ENCODE measurements at regions not wholly inside any gene's neighbourhood (a gene's known extent, or its start where the extent isn't known, plus 50 kb on each side); places are given as distances from the start of the nearest gene placed in this dataset.

DNA sequence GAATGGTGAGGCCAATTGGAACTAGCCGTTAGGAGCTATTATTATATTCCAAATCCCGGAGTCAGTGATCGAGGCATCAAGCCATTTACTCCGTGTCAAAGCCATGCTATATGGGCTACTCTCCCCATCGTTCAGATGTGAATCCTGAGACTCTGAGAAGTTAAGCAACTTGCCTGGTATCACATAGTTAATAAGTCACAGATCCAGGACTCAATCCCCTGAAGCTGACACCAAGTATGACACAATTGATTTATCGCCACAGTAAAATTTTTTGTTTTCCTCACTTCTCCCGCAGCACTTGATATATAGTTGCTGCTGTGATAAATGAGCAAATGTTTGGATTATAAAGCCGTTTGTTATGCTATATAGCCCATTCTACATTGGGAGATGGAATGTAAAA lies 50.8 kb upstream of the TSHZ2 start:
- POLR2A ChIA-PET = no interaction called here
- no peaks in the 10 kb centered on the region for H3K4me1 ChIP-seq (ENCODE audit: control insufficient read depth, insufficient read depth, low read length)
- no peak for ATAC-seq

DNA sequence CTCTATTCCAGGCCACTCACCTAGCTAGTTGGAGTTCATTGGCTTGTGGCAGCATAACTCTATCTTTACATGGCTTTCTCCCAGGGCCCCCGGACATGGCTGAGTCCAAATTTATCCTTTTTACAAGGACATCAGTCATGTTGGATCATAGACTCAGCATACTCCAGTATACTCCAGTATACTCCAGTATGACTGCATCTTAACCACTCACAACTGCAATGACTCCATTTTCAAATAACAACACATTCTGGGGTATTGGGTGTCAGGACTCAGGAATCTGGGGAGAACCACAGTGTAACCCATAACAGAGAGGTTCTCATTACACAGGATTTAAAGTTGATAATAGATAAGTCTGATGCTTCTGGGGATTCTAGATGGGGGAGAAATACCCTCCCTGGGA lies 53.8 kb upstream of the TSHZ2 start:
- intact Hi-C loops (cut with micrococcal nuclease; ENCODE audit: unreplicated experiment) = no loop called here
- CTCF ChIA-PET = no interaction called here
- no peak for ATAC-seq

More for the DNA sequence above, 50.8 kb upstream of the TSHZ2 start:
- Histone ChIP-seq H3K9me3 (ENCODE audit: control insufficient read depth, insufficient read depth, low read depth, low read length) (no peaks in the 10 kb centered on the region), H3K36me3 (ENCODE audit: control insufficient read depth, insufficient read depth, low read length) (no peaks in the 10 kb centered on the region), H3K27ac (ENCODE audit: low read length) (no peak overlapping the region), H3K4me3 (ENCODE audit: low read depth in 2 of 2, low read length in 2 of 2) (no peak overlapping the region), H3K27me3 (ENCODE audit: control insufficient read depth, insufficient read depth, low read length) (no peaks in the 10 kb centered on the region)
- no TSS peak for BruUV-seq (replicated peaks)
- intact Hi-C loops (cut with micrococcal nuclease; ENCODE audit: unreplicated experiment) = no loop called here
- no peak for TF ChIP-seq POLR2AphosphoS5 (IDR thresholded peaks at IDR 0.05; ENCODE audit: low read depth, low read length)
- TF ChIP-seq, protein P1, sequence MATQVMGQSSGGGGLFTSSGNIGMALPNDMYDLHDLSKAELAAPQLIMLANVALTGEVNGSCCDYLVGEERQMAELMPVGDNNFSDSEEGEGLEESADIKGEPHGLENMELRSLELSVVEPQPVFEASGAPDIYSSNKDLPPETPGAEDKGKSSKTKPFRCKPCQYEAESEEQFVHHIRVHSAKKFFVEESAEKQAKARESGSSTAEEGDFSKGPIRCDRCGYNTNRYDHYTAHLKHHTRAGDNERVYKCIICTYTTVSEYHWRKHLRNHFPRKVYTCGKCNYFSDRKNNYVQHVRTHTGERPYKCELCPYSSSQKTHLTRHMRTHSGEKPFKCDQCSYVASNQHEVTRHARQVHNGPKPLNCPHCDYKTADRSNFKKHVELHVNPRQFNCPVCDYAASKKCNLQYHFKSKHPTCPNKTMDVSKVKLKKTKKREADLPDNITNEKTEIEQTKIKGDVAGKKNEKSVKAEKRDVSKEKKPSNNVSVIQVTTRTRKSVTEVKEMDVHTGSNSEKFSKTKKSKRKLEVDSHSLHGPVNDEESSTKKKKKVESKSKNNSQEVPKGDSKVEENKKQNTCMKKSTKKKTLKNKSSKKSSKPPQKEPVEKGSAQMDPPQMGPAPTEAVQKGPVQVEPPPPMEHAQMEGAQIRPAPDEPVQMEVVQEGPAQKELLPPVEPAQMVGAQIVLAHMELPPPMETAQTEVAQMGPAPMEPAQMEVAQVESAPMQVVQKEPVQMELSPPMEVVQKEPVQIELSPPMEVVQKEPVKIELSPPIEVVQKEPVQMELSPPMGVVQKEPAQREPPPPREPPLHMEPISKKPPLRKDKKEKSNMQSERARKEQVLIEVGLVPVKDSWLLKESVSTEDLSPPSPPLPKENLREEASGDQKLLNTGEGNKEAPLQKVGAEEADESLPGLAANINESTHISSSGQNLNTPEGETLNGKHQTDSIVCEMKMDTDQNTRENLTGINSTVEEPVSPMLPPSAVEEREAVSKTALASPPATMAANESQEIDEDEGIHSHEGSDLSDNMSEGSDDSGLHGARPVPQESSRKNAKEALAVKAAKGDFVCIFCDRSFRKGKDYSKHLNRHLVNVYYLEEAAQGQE (IDR thresholded peaks at IDR 0.05; ENCODE audit: insufficient read depth in 1 of 2, low read depth in 2 of 2, low read length in 1 of 2) = no peak
- TF ChIP-seq TCF7L2 (IDR thresholded peaks at IDR 0.05; ENCODE audit: low read depth, low read length) = no peak
- in situ Hi-C loops (cut with HindIII; ENCODE audit: low pct_unique_long_range_greater_than_20kb, low sequenced_read_pairs) = no loop called here
- CTCF ChIA-PET = no interaction called here
- DNase-seq (ENCODE audit: low read depth, low spot score) = no peak

More for the DNA sequence above, 53.8 kb upstream of the TSHZ2 start:
- Histone ChIP-seq H3K4me3 (ENCODE audit: low read depth in 2 of 2, low read length in 2 of 2) (no peak overlapping the region), H3K27ac (ENCODE audit: low read length) (no peak overlapping the region), H3K9me3 (ENCODE audit: control insufficient read depth, insufficient read depth, low read depth, low read length) (no peaks in the 10 kb centered on the region), H3K4me1 (ENCODE audit: control insufficient read depth, insufficient read depth, low read length) (no peaks in the 10 kb centered on the region), H3K27me3 (ENCODE audit: control insufficient read depth, insufficient read depth, low read length) (no peaks in the 10 kb centered on the region), H3K36me3 (ENCODE audit: control insufficient read depth, insufficient read depth, low read length) (no peaks in the 10 kb centered on the region)
- in situ Hi-C loops (cut with HindIII; ENCODE audit: low pct_unique_long_range_greater_than_20kb, low sequenced_read_pairs) = no loop called here
- POLR2A ChIA-PET = no interaction called here
- BruUV-seq (replicated peaks) = no TSS peak
- TF ChIP-seq TCF7L2 (IDR thresholded peaks at IDR 0.05; ENCODE audit: low read depth, low read length) (no peak), SIN3A (IDR thresholded peaks at IDR 0.05; ENCODE audit: borderline replicate concordance, insufficient read depth, low read depth, low read length) (no peak), POLR2AphosphoS5 (IDR thresholded peaks at IDR 0.05; ENCODE audit: low read depth, low read length) (no peak)
- TF ChIP-seq, protein P1 (IDR thresholded peaks at IDR 0.05; ENCODE audit: insufficient read depth in 1 of 2, low read depth in 2 of 2, low read length in 1 of 2) = no peak
- TF ChIP-seq, protein P2, sequence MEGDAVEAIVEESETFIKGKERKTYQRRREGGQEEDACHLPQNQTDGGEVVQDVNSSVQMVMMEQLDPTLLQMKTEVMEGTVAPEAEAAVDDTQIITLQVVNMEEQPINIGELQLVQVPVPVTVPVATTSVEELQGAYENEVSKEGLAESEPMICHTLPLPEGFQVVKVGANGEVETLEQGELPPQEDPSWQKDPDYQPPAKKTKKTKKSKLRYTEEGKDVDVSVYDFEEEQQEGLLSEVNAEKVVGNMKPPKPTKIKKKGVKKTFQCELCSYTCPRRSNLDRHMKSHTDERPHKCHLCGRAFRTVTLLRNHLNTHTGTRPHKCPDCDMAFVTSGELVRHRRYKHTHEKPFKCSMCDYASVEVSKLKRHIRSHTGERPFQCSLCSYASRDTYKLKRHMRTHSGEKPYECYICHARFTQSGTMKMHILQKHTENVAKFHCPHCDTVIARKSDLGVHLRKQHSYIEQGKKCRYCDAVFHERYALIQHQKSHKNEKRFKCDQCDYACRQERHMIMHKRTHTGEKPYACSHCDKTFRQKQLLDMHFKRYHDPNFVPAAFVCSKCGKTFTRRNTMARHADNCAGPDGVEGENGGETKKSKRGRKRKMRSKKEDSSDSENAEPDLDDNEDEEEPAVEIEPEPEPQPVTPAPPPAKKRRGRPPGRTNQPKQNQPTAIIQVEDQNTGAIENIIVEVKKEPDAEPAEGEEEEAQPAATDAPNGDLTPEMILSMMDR (IDR thresholded peaks at IDR 0.05) = no peak
- DNase-seq (ENCODE audit: low read depth, low spot score) = no peak
